HTR-8/SVneo (cell line): ENCODE measurements at regions not wholly inside any gene's neighbourhood (a gene's known extent, or its start where the extent isn't known, plus 50 kb on each side); places are given as distances from the start of the nearest gene placed in this dataset.
A peak's percentile ranks its signal among the peaks of the same experiment; 100 is the strongest.

Experiments
- DNase-seq: peaks from one replicate; pipeline ENCODE4 v3.0.0; 2011; ENCODE audit warnings: low spot score, mixed read lengths; ENCODE audit not compliant: insufficient read length
- FAIRE-seq: peaks from 2 replicates; lab custom pipeline; 2011; peaks lifted over from hg19 to GRCh38; lab: Jason Lieb, UNC

- DNase-seq (no peak), FAIRE-seq (no peak)
Observed at GRCh38 chr2:217249121-217250012, 389.5 kb upstream of the TNP1 start.

GRCh38 chr2:217248312-217248935, 388.6 kb upstream of the TNP1 start:
- no peak for FAIRE-seq
- DNase-seq = no peak

GRCh38 chr2:217247476-217247875, 387.6 kb upstream of the TNP1 start:
- no peak for FAIRE-seq
- no peak for DNase-seq

- no peak for DNase-seq
- FAIRE-seq = no peak
Observed at GRCh38 chr2:217246108-217246507, 386.2 kb upstream of the TNP1 start.

GRCh38 chr2:217244815-217245214, 385.0 kb upstream of the TNP1 start:
- FAIRE-seq = no peak
- no peak for DNase-seq

- FAIRE-seq = no peak
Observed at GRCh38 chr2:217242947-217243346, 383.1 kb upstream of the TNP1 start.

GRCh38 chr2:217231724-217232123, 371.9 kb upstream of the TNP1 start:
- FAIRE-seq (no peak), DNase-seq (no peak)

More at GRCh38 chr2:217242947-217243346, 383.1 kb upstream of the TNP1 start:
- no peak for DNase-seq

- DNase-seq = no peak
- FAIRE-seq = no peak
Observed at GRCh38 chr2:217231212-217231611, 371.3 kb upstream of the TNP1 start.

GRCh38 chr2:217228732-217229131, 368.9 kb upstream of the TNP1 start:
- DNase-seq = no peak
- FAIRE-seq = no peak

- no peak for FAIRE-seq
- no peak for DNase-seq
Observed at GRCh38 chr2:217227794-217228193, 367.9 kb upstream of the TNP1 start.

- FAIRE-seq (no peak), DNase-seq (no peak)
Observed at GRCh38 chr2:217225596-217225995, 365.7 kb upstream of the TNP1 start.

GRCh38 chr2:217223222-217223930, 363.5 kb upstream of the TNP1 start:
- FAIRE-seq (no peak), DNase-seq (peak; percentile 62)

GRCh38 chr2:217222309-217222910, 362.5 kb upstream of the TNP1 start:
- FAIRE-seq (no peak), DNase-seq (no peak)

GRCh38 chr2:217220228-217221013, 360.6 kb upstream of the TNP1 start:
- DNase-seq (no peak), FAIRE-seq (no peak)

- no peak for DNase-seq
- no peak for FAIRE-seq
Observed at GRCh38 chr2:217219164-217219520, 359.3 kb upstream of the TNP1 start.

- FAIRE-seq = peak; percentile 44
- DNase-seq = no peak
Observed at GRCh38 chr2:217218269-217219163, 358.7 kb upstream of the TNP1 start.

- no peak for FAIRE-seq
Observed at GRCh38 chr2:217216982-217217381, 357.1 kb upstream of the TNP1 start.

GRCh38 chr2:217216316-217216715, 356.5 kb upstream of the TNP1 start:
- no peak for FAIRE-seq
- DNase-seq = no peak

More at GRCh38 chr2:217216982-217217381, 357.1 kb upstream of the TNP1 start:
- DNase-seq = no peak

- DNase-seq (peak; percentile 21), FAIRE-seq (peak; percentile 83)
Observed at GRCh38 chr2:217215877-217216276, 356.0 kb upstream of the TNP1 start.
